Activated CD4-positive, alpha-beta memory T cell treated with anti-CD3 and anti-CD28 coated beads, Interleukin-2, amount 10 ng/mL, durations not matched to agents 7 days and 5 days (primary cell): ENCODE measurements at regions not wholly inside any gene's neighbourhood (a gene's known extent, or its start where the extent isn't known, plus 50 kb on each side); places are given as distances from the start of the nearest gene placed in this dataset.

Experiments
- CTCF ChIA-PET: fragments of 350-600 bp; sonication (Branson Sonifier 250); formaldehyde crosslinking; loops from one replicate; lab custom pipeline; 2021; ENCODE audit warnings: antibody characterized with exemption, inconsistent platforms; lab: Charles Lee
- POLR2A ChIA-PET: fragments of 350-600 bp; sonication (Branson Sonifier 250); formaldehyde crosslinking; loops from one replicate; lab custom pipeline; 2021; ENCODE audit warnings: antibody characterized with exemption; lab: Charles Lee
- DNase-seq: peaks from one replicate; pipeline ENCODE4 v3.0.0-alpha.2; 2020
- H3K27ac Mint-ChIP-seq: one replicate; pipeline ENCODE4 v1.8.0; 2021; ENCODE audit warnings: mild to moderate bottlenecking, mixed read lengths
- H3K27me3 Mint-ChIP-seq: one replicate; pipeline ENCODE4 v1.8.0; 2021; ENCODE audit warnings: mixed read lengths
- H3K36me3 Mint-ChIP-seq: one replicate; pipeline ENCODE4 v1.8.0; 2021; ENCODE audit warnings: low read depth, mixed read lengths
- H3K4me1 Mint-ChIP-seq: one replicate; pipeline ENCODE4 v1.8.0; 2021; ENCODE audit warnings: mixed read lengths
- H3K4me3 Mint-ChIP-seq: one replicate; pipeline ENCODE4 v1.8.0; 2021; ENCODE audit warnings: mild to moderate bottlenecking, mixed read lengths
- H3K9me3 Mint-ChIP-seq: one replicate; pipeline ENCODE4 v1.8.0; 2021; ENCODE audit warnings: mixed read lengths

- ChIA-PET CTCF (no interaction called here), POLR2A (no interaction called here)
- peaks cover 10% of the 10 kb centered on the region for H3K9me3 Mint-ChIP-seq
- no peak overlapping the region for H3K27ac Mint-ChIP-seq
- DNase-seq, result no peak
- H3K36me3 Mint-ChIP-seq, result no peaks in the 10 kb centered on the region
- H3K27me3 Mint-ChIP-seq, result no peaks in the 10 kb centered on the region
- no peaks in the 10 kb centered on the region for H3K4me1 Mint-ChIP-seq
- H3K4me3 Mint-ChIP-seq, result no peak overlapping the region
Measured at GRCh38 chr14:83842547-83842946, 1687.4 kb upstream of the FLRT2 start.

DNA sequence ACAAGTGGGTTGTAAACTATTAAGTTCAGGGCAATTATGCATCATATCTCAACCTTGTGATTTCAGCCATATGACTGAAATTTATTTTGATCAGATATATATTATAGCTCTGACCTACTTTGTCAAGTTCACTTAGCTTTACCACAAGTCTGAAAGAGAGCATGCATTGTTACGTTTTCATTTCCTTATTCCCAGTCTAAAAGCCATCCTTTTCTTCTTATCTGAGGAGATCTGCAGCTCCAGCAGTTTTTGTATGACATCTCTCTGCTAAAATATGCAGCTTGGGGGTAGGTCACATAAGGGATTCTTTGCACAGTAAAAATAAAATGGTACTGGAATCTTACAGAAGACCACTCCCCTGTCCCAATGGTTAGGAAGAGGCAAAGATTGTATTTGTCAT, 1682.8 kb upstream of the FLRT2 start:
- DNase-seq, result no peak
- Mint-ChIP-seq H3K27ac (no peak overlapping the region), H3K4me1 (no peaks in the 10 kb centered on the region), H3K4me3 (no peak overlapping the region), H3K27me3 (no peaks in the 10 kb centered on the region), H3K9me3 (peaks cover 1% of the 10 kb centered on the region), H3K36me3 (no peaks in the 10 kb centered on the region)
- POLR2A ChIA-PET, result no interaction called here
- CTCF ChIA-PET, result no interaction called here

DNA sequence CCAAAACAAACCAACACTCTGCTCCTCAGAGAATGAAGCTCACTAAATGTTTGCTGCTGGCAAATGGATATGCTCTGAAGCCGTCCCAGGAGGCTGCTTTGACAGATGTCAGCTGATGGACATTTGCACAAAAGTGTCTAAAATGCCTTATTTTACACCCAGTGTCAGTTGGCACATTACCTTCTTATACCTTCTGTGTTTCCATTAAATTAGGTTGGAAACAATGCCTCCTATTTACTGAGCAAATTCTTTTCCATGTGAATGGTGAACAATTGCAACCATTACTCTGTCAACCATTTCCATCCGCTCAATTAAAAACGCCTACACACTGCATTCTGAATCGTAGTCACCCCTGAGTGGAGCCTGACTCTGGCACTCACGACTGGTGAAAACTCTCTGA, 1679.9 kb upstream of the FLRT2 start:
- no peak overlapping the region for H3K4me3 Mint-ChIP-seq
- DNase-seq, result no peak
- H3K4me1 Mint-ChIP-seq, result no peaks in the 10 kb centered on the region
- no peaks in the 10 kb centered on the region for H3K9me3 Mint-ChIP-seq
- ChIA-PET POLR2A (no interaction called here), CTCF (no interaction called here)
- no peaks in the 10 kb centered on the region for H3K27me3 Mint-ChIP-seq
- no peaks in the 10 kb centered on the region for H3K36me3 Mint-ChIP-seq
- H3K27ac Mint-ChIP-seq, result no peak overlapping the region

- ChIA-PET POLR2A (no interaction called here), CTCF (no interaction called here)
- no peak for DNase-seq
- Mint-ChIP-seq H3K27ac (no peak overlapping the region), H3K4me3 (no peak overlapping the region), H3K4me1 (no peaks in the 10 kb centered on the region), H3K27me3 (no peaks in the 10 kb centered on the region), H3K9me3 (peaks cover 11% of the 10 kb centered on the region), H3K36me3 (no peaks in the 10 kb centered on the region)
Measured at GRCh38 chr14:83856334-83856733, 1673.6 kb upstream of the FLRT2 start.

- POLR2A ChIA-PET, result no interaction called here
- no peaks in the 10 kb centered on the region for H3K36me3 Mint-ChIP-seq
- CTCF ChIA-PET, result no interaction called here
- H3K9me3 Mint-ChIP-seq, result peaks cover 16% of the 10 kb centered on the region
- H3K4me3 Mint-ChIP-seq, result no peak overlapping the region
- H3K27ac Mint-ChIP-seq, result no peak overlapping the region
- H3K4me1 Mint-ChIP-seq, result no peaks in the 10 kb centered on the region
- H3K27me3 Mint-ChIP-seq, result no peaks in the 10 kb centered on the region
- no peak for DNase-seq
Measured at GRCh38 chr14:83860631-83861155, 1669.3 kb upstream of the FLRT2 start.

DNA sequence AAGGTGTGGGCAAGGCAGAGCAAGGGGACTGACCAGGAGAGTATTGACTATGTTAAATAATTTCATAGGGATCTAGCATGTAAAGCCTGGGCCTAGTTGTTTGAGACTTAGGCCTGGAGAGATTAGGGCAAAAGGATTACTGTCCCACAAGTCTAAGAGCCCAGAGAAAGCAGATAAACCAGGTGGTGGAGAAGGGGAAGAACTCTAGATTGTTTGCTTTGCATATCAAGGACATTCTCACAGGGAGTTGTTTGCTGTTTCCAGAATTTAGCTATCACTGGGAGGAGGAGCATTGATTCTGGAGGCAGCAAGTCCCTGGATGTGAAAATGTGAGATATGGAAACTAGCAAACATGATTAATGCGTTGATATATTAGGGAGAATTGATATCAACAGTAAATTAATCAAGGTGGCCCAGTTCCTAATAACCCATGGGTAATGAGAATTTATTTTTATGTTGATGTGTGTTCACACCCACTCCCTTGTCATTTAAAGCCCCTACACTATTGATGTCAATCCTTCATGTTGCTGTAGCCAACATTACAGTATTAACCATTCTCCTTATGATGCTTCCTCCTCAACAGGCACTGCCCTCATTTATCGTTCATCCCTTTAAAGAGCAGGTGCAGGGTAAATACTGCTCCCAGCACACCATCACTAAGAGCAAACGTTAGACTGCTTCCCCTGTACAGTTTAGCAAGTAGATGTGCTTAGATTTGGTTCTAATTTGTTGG, 1666.7 kb upstream of the FLRT2 start:
- H3K9me3 Mint-ChIP-seq, result peaks cover 17% of the 10 kb centered on the region
- H3K27ac Mint-ChIP-seq, result no peak overlapping the region
- no peak for DNase-seq
- no peak overlapping the region for H3K4me3 Mint-ChIP-seq
- no peaks in the 10 kb centered on the region for H3K27me3 Mint-ChIP-seq
- no peaks in the 10 kb centered on the region for H3K36me3 Mint-ChIP-seq
- H3K4me1 Mint-ChIP-seq, result no peaks in the 10 kb centered on the region
- ChIA-PET CTCF (no interaction called here), POLR2A (no interaction called here)

DNA sequence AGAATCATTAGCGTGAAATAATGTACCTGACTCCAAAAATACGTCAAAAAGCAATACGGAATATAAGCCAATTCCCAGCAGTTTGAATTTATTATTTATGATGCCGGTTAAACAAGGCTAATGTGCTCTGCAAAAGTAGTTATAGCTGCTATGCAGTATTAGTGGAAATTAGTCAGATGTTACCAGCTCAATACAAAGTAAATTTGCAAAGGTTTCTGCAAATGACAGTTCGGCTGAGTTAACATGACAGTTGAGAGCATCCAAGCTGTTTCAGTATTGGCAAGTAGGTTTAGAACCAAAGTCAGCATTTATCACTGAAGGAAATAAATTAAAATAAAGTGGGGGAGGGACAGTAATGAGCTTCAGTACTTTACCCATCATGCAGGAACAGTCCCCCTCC, 1665.8 kb upstream of the FLRT2 start:
- ChIA-PET CTCF (no interaction called here), POLR2A (no interaction called here)
- Mint-ChIP-seq H3K4me3 (no peak overlapping the region), H3K27me3 (no peaks in the 10 kb centered on the region), H3K36me3 (no peaks in the 10 kb centered on the region), H3K9me3 (peaks cover 16% of the 10 kb centered on the region), H3K4me1 (no peaks in the 10 kb centered on the region), H3K27ac (no peak overlapping the region)
- no peak for DNase-seq

DNA sequence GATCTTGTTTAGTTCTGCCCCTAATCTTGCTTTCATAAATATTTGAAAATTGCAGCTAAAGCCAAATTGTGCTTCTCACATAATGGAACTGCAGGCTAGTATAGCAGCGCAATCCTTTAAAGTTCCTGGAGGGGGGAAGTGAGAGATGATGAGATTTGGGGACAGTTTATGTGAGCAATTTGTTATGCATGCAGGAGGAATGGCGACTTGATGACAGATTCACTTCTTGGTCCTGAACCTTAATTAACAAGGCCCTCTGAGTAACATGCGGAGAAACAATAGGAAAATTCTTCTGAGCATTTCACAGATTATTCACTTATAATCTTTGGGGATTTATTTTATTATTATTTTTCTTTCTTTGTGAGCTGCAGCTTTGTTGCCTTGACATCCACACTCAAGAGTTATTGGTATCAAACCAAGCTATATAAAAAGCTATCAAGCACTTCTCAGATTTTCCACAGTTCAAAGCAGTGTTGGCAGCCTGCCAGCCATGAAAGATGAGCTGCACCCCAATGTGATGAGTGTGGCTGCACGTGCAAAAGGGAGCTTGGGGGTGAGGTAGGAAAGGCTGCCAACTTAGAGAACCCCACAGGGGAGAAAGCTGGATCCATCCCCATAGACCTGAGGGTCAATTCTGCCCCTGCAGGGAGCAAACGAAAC, 1662.2 kb upstream of the FLRT2 start:
- peaks cover 14% of the 10 kb centered on the region for H3K9me3 Mint-ChIP-seq
- ChIA-PET POLR2A (no interaction called here), CTCF (no interaction called here)
- no peak overlapping the region for H3K27ac Mint-ChIP-seq
- H3K27me3 Mint-ChIP-seq, result no peaks in the 10 kb centered on the region
- no peaks in the 10 kb centered on the region for H3K4me1 Mint-ChIP-seq
- H3K4me3 Mint-ChIP-seq, result no peak overlapping the region
- DNase-seq, result no peak
- H3K36me3 Mint-ChIP-seq, result no peaks in the 10 kb centered on the region

GRCh38 chr14:83870546-83871270, 1659.2 kb upstream of the FLRT2 start:
- ChIA-PET POLR2A (no interaction called here), CTCF (no interaction called here)
- Mint-ChIP-seq H3K4me3 (no peak overlapping the region), H3K27me3 (no peaks in the 10 kb centered on the region), H3K36me3 (no peaks in the 10 kb centered on the region), H3K4me1 (no peaks in the 10 kb centered on the region), H3K9me3 (peaks cover 11% of the 10 kb centered on the region), H3K27ac (no peak overlapping the region)
- DNase-seq, result no peak

GRCh38 chr14:83873669-83874068, 1656.3 kb upstream of the FLRT2 start:
- Mint-ChIP-seq H3K4me1 (no peaks in the 10 kb centered on the region), H3K9me3 (peaks cover 8% of the 10 kb centered on the region), H3K36me3 (no peaks in the 10 kb centered on the region), H3K4me3 (no peak overlapping the region), H3K27me3 (no peaks in the 10 kb centered on the region), H3K27ac (no peak overlapping the region)
- ChIA-PET CTCF (no interaction called here), POLR2A (no interaction called here)
- no peak for DNase-seq

DNA sequence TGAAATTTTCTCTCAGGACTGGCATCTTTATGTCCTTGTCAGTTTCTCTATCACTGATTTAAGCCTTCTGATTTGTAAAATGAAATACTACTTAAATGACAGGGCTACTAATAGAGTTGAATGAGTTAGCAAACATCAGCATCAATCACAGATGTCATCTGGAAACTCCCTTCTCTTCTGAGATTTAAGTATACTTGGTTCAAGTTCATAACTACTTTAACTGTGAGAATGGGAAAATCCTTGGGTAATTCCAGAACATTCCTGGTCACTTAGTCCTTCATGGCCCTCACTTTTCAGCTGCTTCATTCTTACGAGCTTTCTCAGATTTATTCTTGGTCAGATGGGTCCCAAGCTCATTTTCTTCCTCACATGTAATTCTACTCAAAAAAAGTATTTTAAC, 1655.3 kb upstream of the FLRT2 start:
- CTCF ChIA-PET, result no interaction called here
- POLR2A ChIA-PET, result no interaction called here
- DNase-seq, result no peak

GRCh38 chr14:83883732-83884131, 1646.2 kb upstream of the FLRT2 start:
- POLR2A ChIA-PET, result no interaction called here

More for the DNA sequence above, 1655.3 kb upstream of the FLRT2 start:
- H3K27me3 Mint-ChIP-seq, result no peaks in the 10 kb centered on the region
- H3K9me3 Mint-ChIP-seq, result peaks cover 8% of the 10 kb centered on the region
- H3K27ac Mint-ChIP-seq, result no peak overlapping the region
- H3K36me3 Mint-ChIP-seq, result no peaks in the 10 kb centered on the region
- no peaks in the 10 kb centered on the region for H3K4me1 Mint-ChIP-seq
- H3K4me3 Mint-ChIP-seq, result no peak overlapping the region

GRCh38 chr14:83885837-83886293, 1644.1 kb upstream of the FLRT2 start:
- no peak overlapping the region for H3K27ac Mint-ChIP-seq
- ChIA-PET CTCF (no interaction called here), POLR2A (no interaction called here)
- H3K27me3 Mint-ChIP-seq, result no peaks in the 10 kb centered on the region
- H3K4me1 Mint-ChIP-seq, result no peaks in the 10 kb centered on the region
- H3K36me3 Mint-ChIP-seq, result no peaks in the 10 kb centered on the region
- no peak for DNase-seq
- peaks cover 14% of the 10 kb centered on the region for H3K9me3 Mint-ChIP-seq
- no peak overlapping the region for H3K4me3 Mint-ChIP-seq

More at GRCh38 chr14:83883732-83884131, 1646.2 kb upstream of the FLRT2 start:
- Mint-ChIP-seq H3K9me3 (peaks cover 16% of the 10 kb centered on the region), H3K36me3 (no peaks in the 10 kb centered on the region), H3K4me3 (no peak overlapping the region), H3K27me3 (no peaks in the 10 kb centered on the region), H3K27ac (no peak overlapping the region), H3K4me1 (no peaks in the 10 kb centered on the region)
- CTCF ChIA-PET, result no interaction called here
- DNase-seq, result no peak
